NCI-H1694 (cell line): ENCODE measurements at regions not wholly inside any gene's neighbourhood (a gene's known extent, or its start where the extent isn't known, plus 50 kb on each side); places are given as distances from the start of the nearest gene placed in this dataset.

Experiments
- DNase-seq: peaks from one replicate; lab custom pipeline; 2025; lab: John Stamatoyannopoulos, UW

GRCh38 chr6:16974704-16975359 is 127.0 kb upstream of the STMND1 start:
- DNase-seq, result no peak

- no peak for DNase-seq
These were observed 127.5 kb upstream of the STMND1 start for GRCh38 chr6:16974387-16974673.

- no peak for DNase-seq
These were observed 128.1 kb upstream of the STMND1 start for GRCh38 chr6:16973545-16974386.

- DNase-seq, result no peak
These were observed 128.8 kb upstream of the STMND1 start for GRCh38 chr6:16973051-16973450.

GRCh38 chr6:16972535-16972934 is 129.3 kb upstream of the STMND1 start:
- DNase-seq, result no peak

GRCh38 chr6:16969699-16970655 is 131.9 kb upstream of the STMND1 start:
- DNase-seq, result no peak

- DNase-seq, result no peak
These were observed 133.7 kb upstream of the STMND1 start for GRCh38 chr6:16968101-16968500.

- no peak for DNase-seq
These were observed 134.4 kb upstream of the STMND1 start for GRCh38 chr6:16967470-16967817.

- DNase-seq, result no peak
These were observed 134.9 kb upstream of the STMND1 start for GRCh38 chr6:16966791-16967469.

- DNase-seq, result no peak
These were observed 136.2 kb upstream of the STMND1 start for GRCh38 chr6:16965689-16966088.

GRCh38 chr6:16964553-16965499 is 137.0 kb upstream of the STMND1 start:
- peak; percentile 23 for DNase-seq

GRCh38 chr6:16961577-16961976 is 140.3 kb upstream of the STMND1 start:
- no peak for DNase-seq

- DNase-seq, result no peak
These were observed 142.1 kb upstream of the STMND1 start for GRCh38 chr6:16959789-16960188.

GRCh38 chr6:16956361-16956760 is 145.5 kb upstream of the STMND1 start:
- DNase-seq, result no peak

GRCh38 chr6:16955899-16956298 is 146.0 kb upstream of the STMND1 start:
- DNase-seq, result no peak

- no peak for DNase-seq
These were observed 147.9 kb upstream of the STMND1 start for GRCh38 chr6:16953905-16954304.

GRCh38 chr6:16953446-16953845 is 148.4 kb upstream of the STMND1 start:
- no peak for DNase-seq

GRCh38 chr6:16950825-16951495 is 150.9 kb upstream of the STMND1 start:
- no peak for DNase-seq

GRCh38 chr6:16950302-16950701 is 151.5 kb upstream of the STMND1 start:
- no peak for DNase-seq

- no peak for DNase-seq
These were observed 152.1 kb upstream of the STMND1 start for GRCh38 chr6:16949716-16950115.
